Gastrocnemius medialis (tissue), 4 donors: ENCODE measurements at regions not wholly inside any gene's neighbourhood (a gene's known extent, or its start where the extent isn't known, plus 50 kb on each side); places are given as distances from the start of the nearest gene placed in this dataset.

Experiments
- POLR2A ChIP-seq, 2 donors: fragments of 450-650 bp; IDR thresholded peaks; one replicate each; pipeline ENCODE4 v1.6.1; 2017; ENCODE audit warnings: antibody characterized with exemption in 2 of 2, mild to moderate bottlenecking in 2 of 2, moderate library complexity in 2 of 2
- TF ChIP-seq, protein P1 (sequence below), 5 experiments: fragments of 450-650 bp in 3 of 5; fragments of 200-600 bp in 2 of 5; sonication (generic) in 2 of 5; IDR thresholded peaks in 4 of 5; conservative IDR thresholded peaks in 1 of 5; 1 replicate in 4 of 5; 2 replicates in 1 of 5; pipeline ENCODE4 v1.5.1; 2016 to 2019; ENCODE audit warnings: antibody characterized with exemption in 5 of 5, mild to moderate bottlenecking in 3 of 5, moderate library complexity in 3 of 5

- no peak for TF ChIP-seq POLR2A (IDR thresholded peaks at IDR 0.05)
- TF ChIP-seq, protein P1, sequence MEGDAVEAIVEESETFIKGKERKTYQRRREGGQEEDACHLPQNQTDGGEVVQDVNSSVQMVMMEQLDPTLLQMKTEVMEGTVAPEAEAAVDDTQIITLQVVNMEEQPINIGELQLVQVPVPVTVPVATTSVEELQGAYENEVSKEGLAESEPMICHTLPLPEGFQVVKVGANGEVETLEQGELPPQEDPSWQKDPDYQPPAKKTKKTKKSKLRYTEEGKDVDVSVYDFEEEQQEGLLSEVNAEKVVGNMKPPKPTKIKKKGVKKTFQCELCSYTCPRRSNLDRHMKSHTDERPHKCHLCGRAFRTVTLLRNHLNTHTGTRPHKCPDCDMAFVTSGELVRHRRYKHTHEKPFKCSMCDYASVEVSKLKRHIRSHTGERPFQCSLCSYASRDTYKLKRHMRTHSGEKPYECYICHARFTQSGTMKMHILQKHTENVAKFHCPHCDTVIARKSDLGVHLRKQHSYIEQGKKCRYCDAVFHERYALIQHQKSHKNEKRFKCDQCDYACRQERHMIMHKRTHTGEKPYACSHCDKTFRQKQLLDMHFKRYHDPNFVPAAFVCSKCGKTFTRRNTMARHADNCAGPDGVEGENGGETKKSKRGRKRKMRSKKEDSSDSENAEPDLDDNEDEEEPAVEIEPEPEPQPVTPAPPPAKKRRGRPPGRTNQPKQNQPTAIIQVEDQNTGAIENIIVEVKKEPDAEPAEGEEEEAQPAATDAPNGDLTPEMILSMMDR (IDR thresholded peaks at IDR 0.05 in 4 of 5, conservative IDR thresholded peaks at IDR 0.05 in 1 of 5): no peak
Measured at GRCh38 chr6:6483168-6483567, 105.4 kb upstream of the LY86 start.
